Peyer's patch (tissue), 4 donors: ENCODE measurements at regions not wholly inside any gene's neighbourhood (a gene's known extent, or its start where the extent isn't known, plus 50 kb on each side); places are given as distances from the start of the nearest gene placed in this dataset.

ENCODE experiments used
- CTCF ChIP-seq, 6 experiments: fragments of 450-650 bp in 4 of 6; fragments of 200-600 bp in 2 of 6; sonication (generic) in 1 of 6; IDR thresholded peaks; one replicate each; pipeline ENCODE4 v1.5.1; 2017 to 2019; ENCODE audit warnings: antibody characterized with exemption in 6 of 6, mild to moderate bottlenecking in 3 of 6, moderate library complexity in 1 of 6
- POLR2A ChIP-seq, 2 donors: fragments of 450-650 bp; IDR thresholded peaks; one replicate each; pipeline ENCODE4 v1.5.1; 2017; ENCODE audit warnings: antibody characterized with exemption in 2 of 2, mild to moderate bottlenecking in 2 of 2, moderate library complexity in 2 of 2

- no peak for TF ChIP-seq CTCF (IDR thresholded peaks at IDR 0.05)
- TF ChIP-seq POLR2A (IDR thresholded peaks at IDR 0.05): no peak
These were observed 116.3 kb downstream of the SLC30A10 start for GRCh38 chr1:219812086-219812485.
